CD4-positive, alpha-beta T cell treated with Interleukin-15 for 1 hour (primary cell): ENCODE measurements at regions not wholly inside any gene's neighbourhood (a gene's known extent, or its start where the extent isn't known, plus 50 kb on each side); places are given as distances from the start of the nearest gene placed in this dataset.

Experiments used
- DNase-seq: peaks from one replicate; pipeline ENCODE4 v3.0.0-alpha.2; 2020

DNA sequence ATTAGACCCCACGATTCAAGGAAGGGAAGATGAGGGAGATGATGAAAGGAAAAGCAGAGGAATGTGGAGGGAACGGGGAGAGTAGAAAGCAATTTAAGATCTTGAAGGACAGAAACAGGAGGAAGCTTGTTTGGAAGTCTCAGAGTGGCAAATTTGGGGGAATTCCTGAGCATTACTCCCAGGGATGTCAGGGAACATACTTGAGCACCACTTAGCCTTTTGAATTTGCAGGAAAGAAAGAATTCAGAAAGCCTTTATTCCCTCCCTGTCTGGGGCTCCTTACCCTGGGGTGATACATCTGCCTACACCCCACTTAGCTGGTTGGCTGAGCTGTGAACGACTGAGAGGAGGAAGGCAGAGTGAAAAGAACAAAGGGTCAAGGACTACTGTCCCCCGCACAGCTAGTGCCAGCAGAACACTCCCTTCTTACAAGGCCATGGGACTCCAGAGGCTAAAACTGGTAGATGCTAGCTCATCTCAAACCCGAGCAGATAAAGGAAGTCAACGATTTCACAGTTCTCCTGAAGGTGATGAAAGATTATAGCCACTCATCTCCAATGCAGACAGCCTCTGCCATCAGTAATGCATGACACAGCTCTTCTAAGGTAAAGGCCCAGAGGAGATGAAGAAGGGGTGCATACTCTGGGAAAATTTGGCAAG is 84.0 kb upstream of the AKIP1 start:
- no peak for DNase-seq

DNA sequence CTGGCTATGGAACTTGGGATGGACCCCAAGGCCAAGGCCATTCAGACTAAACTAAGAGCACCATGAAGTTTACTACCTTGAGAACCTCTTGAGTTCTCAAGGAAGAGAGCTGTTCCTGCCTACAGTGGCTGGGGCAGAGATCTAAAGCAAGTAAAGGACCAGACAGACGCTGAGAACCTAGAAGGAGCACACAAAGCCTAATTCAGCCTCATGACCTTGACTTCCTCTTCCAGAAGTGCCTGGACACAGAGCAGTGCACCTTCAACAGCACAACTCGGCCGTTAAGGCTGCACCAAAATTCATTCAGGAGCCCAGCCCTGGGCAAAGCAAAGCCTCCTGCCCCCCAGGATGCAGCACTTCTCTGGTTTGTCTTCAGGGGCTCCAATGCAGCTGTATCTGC is 82.9 kb upstream of the AKIP1 start:
- DNase-seq = no peak

DNA sequence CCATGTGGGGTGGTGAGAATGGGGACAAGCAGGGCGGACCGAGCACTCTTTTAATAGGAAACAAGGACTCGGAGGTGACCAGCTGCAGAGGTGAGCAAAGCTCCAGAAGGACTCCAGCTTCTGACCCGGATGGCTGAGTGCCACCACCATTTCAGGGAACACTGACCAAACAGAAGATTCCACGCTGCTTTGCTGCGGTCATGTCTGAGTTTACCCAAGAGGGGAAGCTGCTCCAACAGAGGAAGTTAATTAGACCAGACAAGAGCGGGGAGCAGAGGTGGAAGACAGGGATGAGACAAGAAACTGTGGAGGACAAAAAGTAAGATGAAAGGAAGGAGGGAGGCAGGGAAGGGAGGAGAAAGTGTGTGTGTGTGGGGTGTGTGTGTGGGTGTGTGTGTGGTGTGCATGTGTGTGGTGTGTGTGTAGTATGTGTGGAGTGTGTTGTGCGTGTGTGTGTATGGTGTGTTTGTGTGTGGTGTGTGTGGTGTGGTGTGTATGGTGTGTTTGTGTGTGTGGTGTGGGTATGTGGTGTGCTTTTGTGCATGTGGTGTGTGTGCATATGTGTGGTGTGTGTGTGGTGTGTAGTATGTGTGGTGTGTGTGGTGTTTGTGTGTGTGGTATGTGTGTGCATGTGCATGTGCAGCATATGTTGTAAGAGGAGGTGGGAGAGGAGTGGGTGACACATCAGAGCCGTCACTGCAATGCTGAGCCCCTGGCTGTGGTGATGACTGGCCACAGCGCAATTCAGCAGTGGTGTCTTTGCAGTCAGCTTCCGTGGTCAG is 82.2 kb upstream of the AKIP1 start:
- DNase-seq = no peak

DNA sequence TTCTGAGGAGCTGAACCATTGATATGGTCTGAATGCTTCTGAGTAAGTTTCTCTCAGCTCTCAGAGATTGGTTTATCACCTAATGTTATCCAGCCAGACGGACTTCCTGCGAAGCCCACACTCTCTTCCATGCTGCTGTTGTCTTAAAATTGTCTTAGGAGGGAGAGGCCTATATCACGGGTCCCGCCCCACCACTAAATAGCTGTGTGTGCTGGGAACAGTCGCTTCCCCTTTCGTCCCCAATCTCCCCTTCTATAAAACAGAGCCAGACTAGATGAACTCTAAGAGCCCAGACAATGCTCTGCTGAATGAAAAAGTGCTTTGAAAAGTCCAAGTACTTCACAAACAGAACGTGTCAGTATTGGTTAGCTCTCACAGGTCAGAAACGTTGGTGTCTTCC is 81.4 kb upstream of the AKIP1 start:
- DNase-seq = no peak

DNA sequence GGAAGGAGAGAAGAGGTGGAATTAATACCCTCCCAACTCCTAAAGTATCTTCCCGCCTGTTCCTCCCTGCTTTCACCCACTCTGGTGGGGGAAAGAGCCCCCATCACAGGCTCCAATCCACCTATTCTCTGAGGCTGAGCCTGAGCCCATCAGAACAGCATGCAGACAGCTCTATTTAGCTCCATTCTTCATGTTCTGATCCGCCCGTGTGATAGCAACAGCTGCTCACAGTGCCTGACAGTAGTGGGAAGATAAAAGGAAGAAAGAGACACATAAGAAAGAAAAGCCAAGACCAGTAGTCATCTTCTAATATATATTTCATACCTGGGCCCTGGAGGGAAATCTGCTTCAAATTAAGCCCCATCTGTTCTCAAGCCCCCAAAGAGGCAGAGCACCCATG is 80.3 kb upstream of the AKIP1 start:
- DNase-seq = no peak

DNA sequence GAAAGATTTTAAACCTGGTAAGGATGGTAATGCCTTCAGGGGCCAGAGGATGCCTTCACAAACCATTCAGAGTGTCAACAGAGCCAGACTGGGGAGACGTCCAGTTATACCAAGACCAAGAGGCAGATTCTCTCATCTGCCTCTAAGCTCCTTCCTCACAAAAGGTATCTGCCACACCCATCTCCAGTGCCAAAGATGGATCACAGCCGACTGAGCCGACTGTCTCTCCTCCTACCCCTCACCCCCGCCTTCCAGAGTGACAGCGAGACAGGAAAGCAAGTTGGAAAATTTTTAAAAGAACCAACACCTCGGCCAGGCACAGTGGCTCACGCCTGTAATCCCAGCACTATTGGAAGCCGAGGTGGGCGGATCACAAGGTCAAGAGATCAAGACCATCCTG is 79.1 kb upstream of the AKIP1 start:
- DNase-seq = no peak

DNA sequence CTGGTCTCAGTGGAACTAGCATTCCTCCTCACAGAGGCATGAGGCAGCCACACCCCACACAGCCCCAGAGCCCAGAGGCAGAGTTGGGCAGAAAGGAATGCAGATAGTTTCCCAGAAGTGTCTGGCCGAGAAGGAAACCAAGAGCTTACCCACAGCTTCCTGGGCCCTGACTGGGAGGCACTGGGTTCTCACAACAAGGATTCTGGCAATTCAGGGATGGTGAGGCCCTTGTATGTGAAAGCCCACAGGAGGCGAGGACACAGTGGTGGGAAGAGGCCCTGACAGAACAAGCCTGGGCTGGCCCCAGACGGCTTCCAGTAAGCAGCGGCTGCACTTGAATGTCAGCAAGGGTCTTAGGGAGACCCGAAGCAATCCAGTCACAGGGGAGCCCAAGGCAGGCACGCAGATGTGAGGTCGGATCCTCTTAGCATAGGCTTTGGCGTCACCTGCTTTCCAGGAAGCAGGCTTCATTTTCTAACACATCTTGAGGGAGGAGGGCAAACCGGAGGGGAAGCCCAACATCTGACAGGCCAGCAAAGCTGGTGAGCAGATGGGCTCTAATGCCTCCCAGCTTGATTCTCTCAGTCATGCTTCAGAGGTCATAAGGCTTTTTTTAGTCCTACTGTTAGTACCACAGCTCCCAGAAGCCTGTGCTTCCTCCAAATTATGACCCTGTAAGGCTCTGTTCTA is 78.3 kb upstream of the AKIP1 start:
- DNase-seq = no peak

DNA sequence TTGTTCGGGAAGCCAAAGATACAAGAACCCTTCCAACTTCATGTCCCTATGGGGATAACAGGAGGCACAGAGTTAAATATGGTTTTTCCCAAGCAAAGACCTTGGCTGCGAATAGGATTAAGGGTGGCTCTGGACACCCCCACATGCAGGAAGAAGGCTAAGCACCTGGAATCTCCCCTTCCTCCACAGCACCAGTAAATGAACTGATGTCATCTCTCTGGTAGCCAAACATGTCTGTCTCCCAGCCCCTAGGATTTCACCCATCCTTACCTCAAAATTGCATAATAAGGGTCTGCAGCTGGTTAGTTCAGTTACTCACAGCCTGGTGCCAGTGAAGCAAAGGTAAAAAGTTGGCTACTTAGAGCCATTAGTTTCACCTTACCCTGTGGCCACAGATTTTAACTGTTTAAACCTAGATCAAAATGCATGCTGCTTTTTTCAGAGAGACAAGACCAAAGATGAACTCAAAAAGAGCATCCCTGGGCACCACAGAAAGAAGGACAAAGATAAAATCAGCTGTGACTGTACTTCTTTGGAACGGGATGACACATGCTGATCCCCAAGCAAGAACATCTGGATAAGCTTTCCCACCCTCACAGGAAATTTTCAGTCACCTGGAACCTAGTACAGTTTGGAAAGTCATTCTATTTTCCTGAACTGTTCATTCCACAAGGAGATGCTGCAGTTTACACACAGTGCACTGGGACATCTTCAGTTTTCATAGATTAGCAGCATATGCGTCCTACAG is 77.2 kb upstream of the AKIP1 start:
- DNase-seq = no peak

DNA sequence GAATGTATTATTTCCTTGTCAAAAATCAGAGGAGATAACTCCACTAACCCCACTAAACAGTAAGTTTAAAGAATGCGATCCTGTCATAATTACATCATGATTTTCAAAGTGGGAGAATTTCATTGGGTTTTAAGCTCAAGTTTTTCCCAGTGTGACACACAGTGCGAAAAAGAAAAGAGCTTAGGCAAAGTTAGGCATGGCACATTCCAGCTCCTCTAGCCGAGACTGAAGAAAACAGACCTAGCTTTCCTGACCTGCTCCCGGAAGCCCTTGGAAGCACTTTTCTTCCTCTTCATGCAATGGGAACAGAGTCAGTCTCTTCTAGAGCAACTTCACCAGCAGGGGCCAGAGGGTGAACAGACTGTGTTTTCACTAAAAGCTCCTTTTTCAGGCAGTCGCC is 76.6 kb upstream of the AKIP1 start:
- DNase-seq = no peak

DNA sequence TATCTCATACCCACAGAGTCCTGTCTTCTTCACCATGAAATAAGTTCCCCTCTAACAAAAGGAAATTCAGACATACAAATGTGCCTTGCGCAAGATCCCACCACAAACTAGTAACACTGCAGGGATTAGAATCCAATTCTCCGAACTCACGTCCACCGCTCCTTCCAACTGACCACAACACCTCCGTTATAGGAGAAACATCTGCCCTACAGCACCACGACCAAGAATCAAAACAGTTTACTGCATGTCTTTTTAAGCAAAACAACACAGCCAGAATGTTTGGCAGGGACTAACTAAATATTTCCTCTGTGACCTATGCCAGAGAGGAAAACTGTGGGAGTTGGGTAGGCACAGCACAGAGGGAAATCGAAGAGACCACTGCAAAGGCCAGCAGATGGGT is 72.7 kb upstream of the AKIP1 start:
- DNase-seq = no peak

DNA sequence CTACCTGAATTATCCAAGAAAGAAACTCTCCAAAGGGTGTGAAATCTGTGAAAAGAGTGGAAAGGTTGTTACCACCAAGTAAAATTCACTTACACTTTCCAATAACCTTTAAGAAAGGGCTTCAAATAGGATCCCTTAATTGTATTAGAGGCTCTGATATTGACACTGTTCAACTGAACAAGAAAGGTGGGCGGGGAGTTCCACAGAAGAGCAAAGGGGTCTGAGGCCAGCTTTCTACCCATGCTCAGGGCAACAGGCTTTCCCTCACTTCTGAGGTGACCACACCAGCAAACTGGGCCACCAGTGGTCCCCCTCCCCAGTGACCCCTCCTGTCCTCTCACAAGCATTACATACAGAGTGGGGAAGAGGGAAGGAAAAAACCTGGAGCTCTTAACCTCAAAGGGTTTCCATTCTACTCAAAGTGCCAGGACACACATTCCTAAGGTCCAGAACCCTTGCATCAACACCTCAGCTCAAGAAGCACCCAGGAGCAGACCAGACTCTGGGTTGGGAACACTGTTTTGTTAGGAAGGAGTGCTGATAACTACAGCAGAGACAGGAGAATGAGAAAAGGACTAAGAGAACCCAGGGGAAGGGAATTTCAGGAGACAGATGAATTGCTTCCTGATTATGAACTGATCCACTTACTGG is 71.6 kb upstream of the AKIP1 start:
- DNase-seq = no peak

DNA sequence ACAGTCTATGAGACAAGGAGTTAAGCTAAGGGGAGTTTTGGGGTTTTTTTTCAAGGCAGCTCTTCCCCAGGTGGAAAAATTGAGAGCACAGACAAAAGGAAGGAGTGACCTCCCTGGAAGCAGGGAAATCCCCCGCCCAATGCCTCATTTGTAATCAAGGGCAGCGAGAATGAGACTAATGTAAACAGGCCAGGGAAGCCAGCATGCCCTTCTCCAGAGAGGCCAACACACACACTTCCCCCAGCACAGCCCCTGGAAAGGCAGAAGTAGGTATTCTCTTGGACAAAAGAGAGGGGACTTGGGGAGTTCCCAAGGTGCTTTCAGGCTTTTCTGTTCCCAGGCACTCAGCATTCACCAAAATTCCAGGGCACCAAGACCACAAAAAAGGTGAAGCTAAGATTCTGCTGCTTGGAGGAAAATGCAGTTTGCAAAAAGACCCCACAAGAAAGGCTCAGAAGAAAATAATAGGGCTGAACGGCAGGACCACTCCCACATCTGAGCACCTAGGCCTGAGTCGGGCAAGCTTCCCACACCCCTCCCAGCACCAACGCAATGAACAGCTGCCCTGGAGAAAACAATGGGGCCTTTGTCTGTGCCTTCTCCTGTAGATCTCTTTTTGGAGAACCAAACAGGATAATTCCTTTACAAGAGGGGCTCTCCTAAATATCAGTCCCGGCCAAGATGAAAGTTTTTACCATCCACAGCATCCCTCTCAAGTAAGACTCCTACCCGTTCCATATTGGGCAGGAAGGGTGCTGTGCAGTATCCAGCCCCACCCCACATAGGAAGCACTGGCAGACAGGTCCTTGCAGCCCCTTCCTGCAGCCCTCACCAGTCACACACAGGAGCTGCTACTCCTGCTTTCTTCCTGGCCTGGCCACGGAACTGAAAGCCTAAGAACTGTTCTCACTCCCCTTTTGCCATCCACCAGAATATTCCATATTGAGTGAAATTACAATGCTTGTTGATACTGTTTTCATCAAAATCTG is 70.7 kb upstream of the AKIP1 start:
- no peak for DNase-seq

DNA sequence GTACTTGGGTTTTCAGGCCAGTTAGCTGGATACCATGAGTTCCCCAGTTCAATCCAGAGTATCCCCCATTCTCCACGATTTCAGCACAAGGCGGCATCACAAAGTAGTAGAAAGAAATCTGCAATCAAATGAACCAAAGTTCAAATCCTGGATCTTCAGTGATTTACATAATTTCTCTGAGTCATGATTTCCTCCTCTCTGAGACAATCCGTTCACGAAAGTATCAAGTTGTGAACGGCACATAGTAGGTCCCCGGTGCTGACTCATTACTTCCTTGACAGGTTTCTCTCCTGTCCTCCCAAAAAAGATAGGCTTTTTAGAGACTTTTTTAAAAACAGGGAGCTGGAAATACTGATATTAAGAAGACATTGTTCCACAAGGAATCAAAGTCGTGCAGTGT is 69.1 kb upstream of the AKIP1 start:
- DNase-seq = no peak

DNA sequence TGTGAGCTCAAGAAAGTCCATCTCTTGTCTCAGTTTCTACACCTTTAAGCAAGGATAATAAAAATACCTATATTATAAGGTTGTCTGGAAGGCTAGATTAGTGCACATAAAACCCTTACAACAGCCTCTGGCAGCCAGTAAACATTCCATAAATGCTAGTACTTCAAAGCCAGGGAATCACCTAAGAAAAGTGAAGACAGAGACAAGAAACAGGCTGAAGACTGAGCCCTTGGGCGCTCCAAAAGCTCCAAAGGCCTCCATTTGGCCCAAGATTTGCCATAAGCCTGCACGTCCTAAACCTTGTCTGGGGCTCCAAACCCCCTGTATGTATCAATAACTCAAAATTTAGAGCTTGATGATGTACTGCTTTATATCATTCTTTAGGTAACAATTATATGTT is 52.2 kb upstream of the AKIP1 start:
- no peak for DNase-seq
